ENCODE measurements at regions not wholly inside any gene's neighbourhood (a gene's known extent, or its start where the extent isn't known, plus 50 kb on each side); places are given as distances from the start of the nearest gene placed in this dataset.

DNA sequence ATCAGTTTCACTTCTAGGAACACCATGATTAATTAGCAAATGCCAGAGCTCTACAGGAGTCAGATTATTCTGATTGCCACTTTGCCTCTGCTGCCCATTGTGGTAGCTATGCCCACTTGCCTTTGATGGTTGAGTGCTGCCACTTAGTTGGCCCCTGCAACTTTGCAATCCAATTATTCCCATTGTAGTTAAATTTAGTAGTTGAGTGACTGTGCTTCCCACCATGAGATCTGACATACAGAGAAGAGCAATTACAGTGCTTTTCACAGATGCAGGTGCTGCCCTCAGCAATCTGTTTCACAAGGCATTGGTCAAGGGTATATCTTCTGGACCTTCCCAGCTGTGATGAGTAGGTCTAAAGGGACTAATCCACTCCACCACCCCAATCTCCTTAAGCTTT, 468.4 kb upstream of the RGS6 start:
- intact Hi-C loops (cut with micrococcal nuclease) = no loop called here
- Mint-ChIP-seq H3K9me3 (ENCODE audit: unreplicated experiment) (no peaks in the 10 kb centered on the region), H3K4me1 (ENCODE audit: insufficient read depth, unreplicated experiment) (no peaks in the 10 kb centered on the region), H3K36me3 (ENCODE audit: insufficient read depth, unreplicated experiment) (no peaks in the 10 kb centered on the region), H3K4me3 (ENCODE audit: unreplicated experiment) (no peak overlapping the region), H3K27ac (ENCODE audit: low read depth, unreplicated experiment) (no peak overlapping the region), H3K27me3 (ENCODE audit: insufficient read depth, unreplicated experiment) (no peaks in the 10 kb centered on the region)
- CTCF ChIA-PET = interaction anchor here (1.0 to 1.8 kb wide), 3 partner anchors 14 to 249 kb away, joined by 4 to 5 read pairs (median 4); no protein-coding TSS in a partner anchor
- POLR2A ChIA-PET = interaction anchor here (0.9 kb wide), 1 partner anchor 14 kb away, joined by 4 read pairs; no protein-coding TSS in a partner anchor
- no TSS peak for BruUV-seq (replicated peaks)
- TF ChIP-seq CTCF (IDR thresholded peaks at IDR 0.05; ENCODE audit: unreplicated experiment) = no peak
- no peak for DNase-seq (ENCODE audit: unreplicated experiment)

DNA sequence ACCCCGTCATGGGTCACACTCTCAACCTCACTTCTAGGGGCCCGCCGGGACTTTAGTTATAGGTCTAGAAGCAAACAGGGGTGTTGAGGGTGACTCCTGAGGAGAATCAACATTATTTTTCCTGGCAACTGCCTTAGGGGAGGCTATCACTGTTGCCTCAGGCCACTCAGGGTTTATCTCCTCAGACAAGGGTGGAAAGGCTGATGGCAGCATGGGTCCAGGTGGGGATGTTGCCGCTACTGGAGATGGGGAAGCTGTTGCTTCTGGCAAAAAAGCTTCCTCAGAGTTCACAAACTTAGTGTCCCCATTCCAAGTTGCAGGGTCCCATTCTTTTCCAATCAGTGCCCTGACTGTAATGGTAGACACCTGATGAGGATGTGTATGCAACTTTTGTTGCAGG, 467.4 kb upstream of the RGS6 start:
- POLR2A ChIA-PET = interaction anchor here (1.5 kb wide), 1 partner anchor 9 kb away, joined by 4 read pairs; no protein-coding TSS in a partner anchor
- no peak for DNase-seq (ENCODE audit: unreplicated experiment)
- BruUV-seq (replicated peaks) = no TSS peak
- no peak overlapping the region for H3K4me3 Mint-ChIP-seq (ENCODE audit: unreplicated experiment)
- no peak for TF ChIP-seq CTCF (IDR thresholded peaks at IDR 0.05; ENCODE audit: unreplicated experiment)
- H3K36me3 Mint-ChIP-seq (ENCODE audit: insufficient read depth, unreplicated experiment) = no peaks in the 10 kb centered on the region
- no peak overlapping the region for H3K27ac Mint-ChIP-seq (ENCODE audit: low read depth, unreplicated experiment)
- intact Hi-C loops (cut with micrococcal nuclease) = no loop called here
- no peaks in the 10 kb centered on the region for H3K9me3 Mint-ChIP-seq (ENCODE audit: unreplicated experiment)
- CTCF ChIA-PET = interaction anchor here (1.6 kb wide), 1 partner anchor 15 kb away, joined by 5 read pairs; no protein-coding TSS in a partner anchor
- no peaks in the 10 kb centered on the region for H3K27me3 Mint-ChIP-seq (ENCODE audit: insufficient read depth, unreplicated experiment)
- no peaks in the 10 kb centered on the region for H3K4me1 Mint-ChIP-seq (ENCODE audit: insufficient read depth, unreplicated experiment)

DNA sequence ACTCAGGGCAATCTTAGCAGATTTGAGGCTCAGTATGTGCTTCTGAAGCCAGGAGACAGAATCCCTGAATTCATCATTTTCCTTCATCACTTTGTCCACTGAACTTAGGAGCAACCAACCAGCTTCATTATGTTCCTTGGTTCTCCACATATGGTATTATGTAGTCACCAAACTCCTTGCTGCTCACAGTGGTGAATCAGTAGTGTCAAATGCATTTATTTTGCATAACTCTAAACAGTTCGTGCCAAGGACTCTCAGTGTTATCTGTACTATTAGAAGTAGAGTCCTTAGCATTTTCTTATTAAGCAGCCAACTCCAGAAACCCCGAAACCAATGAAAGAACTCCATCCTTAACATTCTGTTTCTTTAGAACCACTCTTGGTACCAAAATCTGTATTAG, 466.9 kb upstream of the RGS6 start:
- POLR2A ChIA-PET = interaction anchor here (1.5 kb wide), 1 partner anchor 9 kb away, joined by 4 read pairs; no protein-coding TSS in a partner anchor
- Mint-ChIP-seq H3K4me1 (ENCODE audit: insufficient read depth, unreplicated experiment) (no peaks in the 10 kb centered on the region), H3K9me3 (ENCODE audit: unreplicated experiment) (no peaks in the 10 kb centered on the region), H3K36me3 (ENCODE audit: insufficient read depth, unreplicated experiment) (no peaks in the 10 kb centered on the region), H3K27me3 (ENCODE audit: insufficient read depth, unreplicated experiment) (no peaks in the 10 kb centered on the region), H3K27ac (ENCODE audit: low read depth, unreplicated experiment) (no peak overlapping the region), H3K4me3 (ENCODE audit: unreplicated experiment) (no peak overlapping the region)
- CTCF ChIA-PET = interaction anchor here (1.6 kb wide), 1 partner anchor 15 kb away, joined by 5 read pairs; no protein-coding TSS in a partner anchor
- TF ChIP-seq CTCF (IDR thresholded peaks at IDR 0.05; ENCODE audit: unreplicated experiment) = no peak
- intact Hi-C loops (cut with micrococcal nuclease) = no loop called here
- BruUV-seq (replicated peaks) = no TSS peak
- no peak for DNase-seq (ENCODE audit: unreplicated experiment)

- H3K27ac Mint-ChIP-seq (ENCODE audit: low read depth, unreplicated experiment) = no peak overlapping the region
- TF ChIP-seq CTCF (IDR thresholded peaks at IDR 0.05; ENCODE audit: unreplicated experiment) = no peak
- intact Hi-C loops (cut with micrococcal nuclease) = no loop called here
Observed at GRCh38 chr14:71466251-71466650, 466.0 kb upstream of the RGS6 start.

More at GRCh38 chr14:71466251-71466650, 466.0 kb upstream of the RGS6 start:
- H3K4me1 Mint-ChIP-seq (ENCODE audit: insufficient read depth, unreplicated experiment) = no peaks in the 10 kb centered on the region
- no peak for DNase-seq (ENCODE audit: unreplicated experiment)
- no peaks in the 10 kb centered on the region for H3K9me3 Mint-ChIP-seq (ENCODE audit: unreplicated experiment)
- no peaks in the 10 kb centered on the region for H3K36me3 Mint-ChIP-seq (ENCODE audit: insufficient read depth, unreplicated experiment)
- ChIA-PET CTCF (no interaction called here), POLR2A (interaction anchor here (0.6 kb wide), 1 partner anchor 8 kb away, joined by 3 read pairs; no protein-coding TSS in a partner anchor)
- H3K4me3 Mint-ChIP-seq (ENCODE audit: unreplicated experiment) = no peak overlapping the region
- H3K27me3 Mint-ChIP-seq (ENCODE audit: insufficient read depth, unreplicated experiment) = no peaks in the 10 kb centered on the region
- BruUV-seq (replicated peaks) = no TSS peak

All from MCF 10A (cell line).